GM18873 (cell line): ENCODE measurements at regions not wholly inside any gene's neighbourhood (a gene's known extent, or its start where the extent isn't known, plus 50 kb on each side); places are given as distances from the start of the nearest gene placed in this dataset.
"Not testable (repeated sequence)": the region's sequence is repeated elsewhere in the genome, so short reads cannot be mapped to it uniquely, and the experiment has no call there.

Experiments used
- ATAC-seq: cut with Tn5 transposase; IDR thresholded peaks from one replicate; pipeline ENCODE4 v1.9.1; 2021; ENCODE audit warnings: mild to moderate bottlenecking, moderate library complexity, moderate number of reproducible peaks; ENCODE audit not compliant: unreplicated experiment, low FRiP score

DNA sequence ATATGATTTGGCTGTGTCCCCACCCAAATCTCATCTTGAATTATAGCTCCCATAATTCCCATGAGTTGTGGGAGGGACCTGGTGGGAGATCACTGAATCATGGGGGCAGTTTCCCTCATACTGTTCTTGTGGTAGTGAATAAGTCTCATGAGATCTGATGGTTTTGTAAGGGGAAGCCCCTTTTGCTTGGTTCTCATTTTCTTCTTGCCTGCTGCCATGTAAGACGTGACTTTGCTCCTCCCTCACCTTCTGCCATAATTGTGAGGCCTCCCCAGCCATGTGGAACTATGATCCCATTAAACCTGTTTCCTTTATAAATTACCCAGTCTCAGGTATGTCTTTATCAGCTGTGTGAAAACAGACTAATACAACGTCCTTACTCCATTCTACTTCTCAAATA lies 108.5 kb upstream of the SCAF8 start:
- not testable (repeated sequence) for ATAC-seq

DNA sequence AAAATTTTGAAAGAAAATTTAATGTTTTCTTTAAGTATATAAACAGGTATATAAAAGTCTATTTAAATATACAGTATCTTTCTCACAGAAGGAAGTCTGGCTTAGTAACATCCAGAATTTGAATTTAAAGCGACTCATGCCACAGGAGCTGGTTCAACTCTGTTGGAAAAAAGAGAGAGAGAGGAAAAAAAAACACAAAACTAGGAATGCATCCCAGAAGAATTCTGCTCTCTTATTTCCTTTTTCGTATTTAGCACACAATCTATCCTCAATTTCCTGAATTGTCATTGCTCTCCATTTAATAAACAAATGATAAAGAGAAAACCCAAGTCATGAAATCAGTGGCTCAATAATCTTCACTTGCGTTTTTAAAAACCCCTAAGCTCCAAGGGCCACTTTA lies 107.5 kb upstream of the SCAF8 start:
- no peak for ATAC-seq

GRCh38 chr6:154629127-154629526 lies 104.1 kb upstream of the SCAF8 start:
- no peak for ATAC-seq

DNA sequence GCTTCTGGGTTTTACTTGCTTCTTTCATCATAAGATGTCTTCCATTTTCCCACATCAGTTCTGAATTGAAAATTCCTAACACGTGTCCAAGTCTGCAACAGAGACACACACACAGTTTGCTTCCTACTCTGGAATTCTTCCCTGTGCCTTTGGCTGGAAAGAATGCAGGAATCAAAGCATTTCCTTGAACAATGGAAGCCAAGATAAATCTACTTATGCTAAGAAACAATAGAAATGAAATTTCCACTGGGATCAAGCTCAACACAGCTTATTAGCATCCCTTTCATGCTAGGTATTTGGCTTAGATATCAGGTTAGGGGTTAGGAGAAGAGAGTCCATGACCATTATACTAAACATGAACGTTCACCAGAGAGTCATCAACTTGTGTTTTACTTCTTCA lies 101.1 kb upstream of the SCAF8 start:
- no peak for ATAC-seq

DNA sequence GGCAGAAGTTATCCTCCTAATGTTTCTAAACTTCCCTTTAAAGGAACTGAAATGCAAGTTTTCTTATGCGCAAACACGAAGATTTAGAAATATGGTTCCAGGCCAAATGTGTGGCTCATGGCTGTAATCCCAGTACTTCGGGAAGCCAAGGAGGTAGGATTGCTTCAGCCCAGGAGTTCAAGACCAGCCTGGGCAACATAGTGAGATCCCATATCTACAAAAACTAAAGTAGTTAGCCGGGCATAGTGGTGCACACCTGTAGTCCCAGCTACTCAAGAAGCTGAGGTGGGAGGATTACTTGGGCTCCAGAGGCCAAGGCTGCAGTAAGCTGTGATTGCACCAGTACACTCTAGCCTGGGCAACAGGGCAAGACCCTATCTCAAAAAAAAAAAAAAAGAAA lies 95.8 kb upstream of the SCAF8 start:
- no peak for ATAC-seq

GRCh38 chr6:154638369-154638768 lies 94.8 kb upstream of the SCAF8 start:
- ATAC-seq = no peak

- not testable (repeated sequence) for ATAC-seq
Measured at GRCh38 chr6:154639196-154639595, 94.0 kb upstream of the SCAF8 start.

GRCh38 chr6:154648188-154648887 lies 84.9 kb upstream of the SCAF8 start:
- ATAC-seq = no peak

DNA sequence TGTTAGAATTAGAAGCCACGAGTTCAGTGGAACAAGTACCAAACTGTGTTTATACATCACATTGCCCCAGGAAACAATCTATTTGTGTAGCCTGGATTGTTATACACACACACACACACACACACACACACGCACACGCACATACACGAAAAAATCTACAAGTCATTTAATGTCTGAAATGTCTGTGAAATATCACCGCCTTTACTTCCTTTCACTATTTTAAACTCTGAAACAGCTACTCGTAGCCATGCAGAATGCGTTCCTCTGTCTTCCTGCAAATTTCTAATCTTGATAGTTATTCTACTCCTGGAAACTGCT lies 84.4 kb upstream of the SCAF8 start:
- no peak for ATAC-seq

- no peak for ATAC-seq
Measured at GRCh38 chr6:154649721-154650120, 83.5 kb upstream of the SCAF8 start.

GRCh38 chr6:154650351-154650750 lies 82.9 kb upstream of the SCAF8 start:
- ATAC-seq = no peak

GRCh38 chr6:154651656-154652055 lies 81.6 kb upstream of the SCAF8 start:
- no peak for ATAC-seq

GRCh38 chr6:154653385-154653784 lies 79.8 kb upstream of the SCAF8 start:
- no peak for ATAC-seq

GRCh38 chr6:154653853-154654252 lies 79.4 kb upstream of the SCAF8 start:
- ATAC-seq = no peak

GRCh38 chr6:154656660-154657059 lies 76.6 kb upstream of the SCAF8 start:
- no peak for ATAC-seq

DNA sequence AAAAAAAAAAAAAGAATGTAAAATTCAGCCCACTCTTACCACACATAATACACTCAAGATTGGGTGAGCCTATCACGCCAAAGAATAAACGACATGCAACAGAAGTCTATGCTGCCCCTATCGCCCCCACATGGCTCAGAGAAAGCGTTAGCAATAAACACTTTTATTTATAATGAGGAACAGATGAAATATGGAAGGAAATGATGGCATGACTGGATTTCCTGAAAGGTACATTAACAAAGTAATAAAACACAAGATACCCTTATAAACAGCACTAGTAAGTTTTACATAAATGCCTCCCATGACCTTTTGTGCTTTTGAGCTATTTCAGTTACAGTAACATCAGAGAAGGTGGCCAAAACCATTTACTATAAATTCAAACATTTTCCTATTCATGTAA lies 71.4 kb upstream of the SCAF8 start:
- ATAC-seq = no peak

GRCh38 chr6:154664287-154664686 lies 68.9 kb upstream of the SCAF8 start:
- ATAC-seq = no peak

GRCh38 chr6:154668156-154668555 lies 65.1 kb upstream of the SCAF8 start:
- ATAC-seq = no peak

DNA sequence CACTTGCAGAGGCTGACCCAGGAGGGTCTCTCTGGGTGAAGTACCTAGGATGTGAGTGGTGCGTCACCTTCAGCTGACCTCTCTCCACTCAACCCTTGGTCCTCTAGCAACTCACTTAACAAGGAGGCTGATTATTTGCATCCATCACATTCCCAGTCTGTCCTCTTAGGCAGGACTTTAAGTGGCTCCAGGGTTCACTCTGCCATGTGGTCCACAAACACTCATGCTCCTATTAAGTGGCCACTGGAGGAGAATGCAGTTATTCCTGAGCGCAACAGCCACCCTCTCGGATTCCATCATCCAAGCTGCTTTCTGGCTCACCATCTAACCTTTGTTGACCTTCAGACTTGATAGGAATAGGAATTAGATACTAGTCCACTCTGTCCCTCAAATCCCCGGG lies 61.1 kb upstream of the SCAF8 start:
- no peak for ATAC-seq

GRCh38 chr6:154673919-154674318 lies 59.3 kb upstream of the SCAF8 start:
- no peak for ATAC-seq

GRCh38 chr6:154675602-154676088 lies 57.6 kb upstream of the SCAF8 start:
- peak; percentile 99 for ATAC-seq

DNA sequence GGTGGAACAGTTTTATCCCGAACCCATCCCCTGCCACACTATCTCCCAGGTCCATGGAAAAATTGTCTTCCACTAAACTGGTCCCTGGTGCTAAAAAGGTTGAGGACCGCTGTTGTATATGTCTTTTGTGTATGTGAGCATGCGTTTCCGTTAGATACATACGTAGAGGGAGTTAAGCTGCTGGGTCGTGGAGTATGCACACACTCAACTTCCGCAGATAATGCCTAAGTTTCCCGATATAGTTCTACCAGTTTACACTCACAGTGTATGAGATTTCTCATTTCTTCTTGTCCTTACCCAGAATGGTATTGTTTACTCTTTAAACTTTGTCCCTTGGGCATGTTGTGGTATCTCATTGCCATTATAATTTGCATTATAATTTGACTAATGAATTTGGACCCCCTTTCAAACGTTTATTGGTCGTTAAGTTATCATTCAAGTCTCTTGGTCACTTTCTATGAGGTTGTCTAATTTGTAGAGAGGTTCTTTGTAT lies 50.5 kb upstream of the SCAF8 start:
- ATAC-seq = no peak
